ENCODE measurements at regions not wholly inside any gene's neighbourhood (a gene's known extent, or its start where the extent isn't known, plus 50 kb on each side); places are given as distances from the start of the nearest gene placed in this dataset.
"Not testable (repeated sequence)": the region's sequence is repeated elsewhere in the genome, so short reads cannot be mapped to it uniquely, and the experiment has no call there.

- no peak for DNase-seq
Measured at GRCh38 chr10:124206616-124207015, 113.2 kb upstream of the CHST15 start.

GRCh38 chr10:124205432-124205831 lies 112.0 kb upstream of the CHST15 start:
- no peak for DNase-seq

- DNase-seq, result no peak
Measured at GRCh38 chr10:124204726-124205125, 111.3 kb upstream of the CHST15 start.

GRCh38 chr10:124200011-124200410 lies 106.6 kb upstream of the CHST15 start:
- no peak for DNase-seq

- no peak for DNase-seq
Measured at GRCh38 chr10:124198871-124199270, 105.5 kb upstream of the CHST15 start.

GRCh38 chr10:124198125-124198501 lies 104.7 kb upstream of the CHST15 start:
- DNase-seq, result no peak

- no peak for DNase-seq
Measured at GRCh38 chr10:124197371-124198124, 104.2 kb upstream of the CHST15 start.

GRCh38 chr10:124196659-124197058 lies 103.3 kb upstream of the CHST15 start:
- no peak for DNase-seq

GRCh38 chr10:124194199-124194824 lies 100.9 kb upstream of the CHST15 start:
- DNase-seq, result no peak

- no peak for DNase-seq
Measured at GRCh38 chr10:124193309-124193696, 99.9 kb upstream of the CHST15 start.

GRCh38 chr10:124192664-124193308 lies 99.4 kb upstream of the CHST15 start:
- peak; percentile 25 for DNase-seq

GRCh38 chr10:124190476-124190875 lies 97.1 kb upstream of the CHST15 start:
- not testable (repeated sequence) for DNase-seq

- DNase-seq, result no peak
Measured at GRCh38 chr10:124186956-124187355, 93.6 kb upstream of the CHST15 start.

GRCh38 chr10:124185084-124185483 lies 91.7 kb upstream of the CHST15 start:
- DNase-seq, result no peak

GRCh38 chr10:124184208-124184830 lies 90.9 kb upstream of the CHST15 start:
- DNase-seq, result no peak

GRCh38 chr10:124183617-124184016 lies 90.2 kb upstream of the CHST15 start:
- DNase-seq, result no peak

- no peak for DNase-seq
Measured at GRCh38 chr10:124182088-124182541, 88.7 kb upstream of the CHST15 start.

- DNase-seq, result no peak
Measured at GRCh38 chr10:124181656-124182055, 88.3 kb upstream of the CHST15 start.

- DNase-seq, result peak; percentile 15
Measured at GRCh38 chr10:124180947-124181549, 87.7 kb upstream of the CHST15 start.

GRCh38 chr10:124180044-124180745 lies 86.8 kb upstream of the CHST15 start:
- DNase-seq, result no peak

- DNase-seq, result no peak
Measured at GRCh38 chr10:124179308-124180043, 86.1 kb upstream of the CHST15 start.

- DNase-seq, result no peak
Measured at GRCh38 chr10:124177180-124177518, 83.8 kb upstream of the CHST15 start.
